HG03575 (cell line): ENCODE measurements at regions not wholly inside any gene's neighbourhood (a gene's known extent, or its start where the extent isn't known, plus 50 kb on each side); places are given as distances from the start of the nearest gene placed in this dataset.
"Not testable (repeated sequence)": the region's sequence is repeated elsewhere in the genome, so short reads cannot be mapped to it uniquely, and the experiment has no call there.

Experiments used
- ATAC-seq: cut with Tn5 transposase; IDR thresholded peaks from one replicate; pipeline ENCODE4 v1.9.1; 2021; ENCODE audit not compliant: unreplicated experiment, insufficient number of reproducible peaks, low FRiP score; ENCODE audit errors: extremely low read depth

GRCh38 chr3:35482566-35482965 lies 156.8 kb upstream of the ARPP21 start:
- not testable (repeated sequence) for ATAC-seq

GRCh38 chr3:35483131-35483530 lies 156.2 kb upstream of the ARPP21 start:
- ATAC-seq: no peak

GRCh38 chr3:35484929-35485530 lies 154.3 kb upstream of the ARPP21 start:
- ATAC-seq: no peak

GRCh38 chr3:35486295-35486694 lies 153.0 kb upstream of the ARPP21 start:
- no peak for ATAC-seq

- no peak for ATAC-seq
Observed at GRCh38 chr3:35487376-35487775, 151.9 kb upstream of the ARPP21 start.

- ATAC-seq: no peak
Observed at GRCh38 chr3:35488526-35488925, 150.8 kb upstream of the ARPP21 start.

- ATAC-seq: no peak
Observed at GRCh38 chr3:35492841-35493240, 146.5 kb upstream of the ARPP21 start.

- no peak for ATAC-seq
Observed at GRCh38 chr3:35498506-35499210, 140.7 kb upstream of the ARPP21 start.

GRCh38 chr3:35500641-35501350 lies 138.5 kb upstream of the ARPP21 start:
- ATAC-seq: no peak

GRCh38 chr3:35502699-35503098 lies 136.6 kb upstream of the ARPP21 start:
- ATAC-seq: no peak

GRCh38 chr3:35505181-35505580 lies 134.1 kb upstream of the ARPP21 start:
- no peak for ATAC-seq

- no peak for ATAC-seq
Observed at GRCh38 chr3:35505772-35506171, 133.6 kb upstream of the ARPP21 start.

GRCh38 chr3:35519936-35520335 lies 119.4 kb upstream of the ARPP21 start:
- no peak for ATAC-seq

- no peak for ATAC-seq
Observed at GRCh38 chr3:35521196-35521595, 118.1 kb upstream of the ARPP21 start.

GRCh38 chr3:35522450-35522849 lies 116.9 kb upstream of the ARPP21 start:
- no peak for ATAC-seq

- no peak for ATAC-seq
Observed at GRCh38 chr3:35523074-35523473, 116.3 kb upstream of the ARPP21 start.

- no peak for ATAC-seq
Observed at GRCh38 chr3:35523838-35524237, 115.5 kb upstream of the ARPP21 start.

GRCh38 chr3:35524856-35525255 lies 114.5 kb upstream of the ARPP21 start:
- no peak for ATAC-seq

- ATAC-seq: no peak
Observed at GRCh38 chr3:35528728-35529127, 110.6 kb upstream of the ARPP21 start.

GRCh38 chr3:35529337-35529736 lies 110.0 kb upstream of the ARPP21 start:
- ATAC-seq: no peak
